HG03066 (cell line): ENCODE measurements at regions not wholly inside any gene's neighbourhood (a gene's known extent, or its start where the extent isn't known, plus 50 kb on each side); places are given as distances from the start of the nearest gene placed in this dataset.
"Not testable (repeated sequence)": the region's sequence is repeated elsewhere in the genome, so short reads cannot be mapped to it uniquely, and the experiment has no call there.

Source experiments
- ATAC-seq: cut with Tn5 transposase; IDR thresholded peaks from one replicate; pipeline ENCODE4 v1.9.1; 2021; ENCODE audit warnings: low read depth; ENCODE audit not compliant: unreplicated experiment

GRCh38 chr15:62404194-62404985, 239.3 kb upstream of the C2CD4B start:
- no peak for ATAC-seq

DNA sequence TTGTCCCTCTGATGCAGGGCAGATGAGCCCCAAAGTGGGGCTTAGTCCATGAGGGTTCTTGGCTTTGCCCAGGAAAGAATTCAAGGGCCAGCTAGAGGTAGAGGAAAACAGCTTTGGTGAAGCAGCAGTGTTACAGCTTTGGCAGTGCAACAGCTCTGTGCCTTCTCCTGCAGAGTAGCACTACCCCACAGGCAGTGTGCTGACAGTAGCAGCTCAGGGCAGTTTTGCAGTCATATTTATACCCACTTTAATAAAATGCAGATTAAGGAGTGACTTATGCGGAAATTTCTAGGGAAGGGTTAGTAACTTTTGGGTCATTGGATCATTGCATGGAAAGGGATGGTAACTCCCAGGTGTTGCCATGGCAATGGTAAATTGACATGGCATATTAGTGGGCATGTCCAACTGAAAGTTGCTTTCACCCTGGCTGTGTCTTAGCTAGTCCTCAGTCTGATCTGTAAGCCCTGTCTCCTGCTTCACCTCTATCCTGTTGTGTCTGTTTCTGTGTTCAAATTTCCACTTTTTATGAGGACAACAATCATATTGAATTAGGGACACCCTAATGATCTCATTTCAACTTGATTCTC, 241.3 kb upstream of the C2CD4B start:
- ATAC-seq: no peak

DNA sequence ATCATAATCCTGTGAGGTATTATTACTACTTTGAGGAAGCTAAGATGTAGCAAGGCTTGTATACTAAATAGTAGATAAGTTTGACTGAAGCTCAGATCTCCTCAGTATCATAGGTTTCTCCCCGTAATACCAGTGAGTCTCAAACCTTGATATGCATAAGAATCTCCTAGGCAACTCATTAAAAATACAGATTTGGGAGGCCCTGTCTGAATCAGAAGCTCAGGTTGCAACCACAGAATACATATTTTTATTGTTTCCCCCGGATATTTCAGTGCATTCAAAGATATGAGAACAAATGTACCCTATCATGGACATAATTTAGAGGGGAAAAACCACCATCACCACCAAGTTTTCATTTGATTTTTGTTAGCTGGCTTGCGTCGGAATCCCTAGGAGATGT, 242.1 kb upstream of the C2CD4B start:
- ATAC-seq: no peak

GRCh38 chr15:62407962-62408361, 242.9 kb upstream of the C2CD4B start:
- no peak for ATAC-seq

DNA sequence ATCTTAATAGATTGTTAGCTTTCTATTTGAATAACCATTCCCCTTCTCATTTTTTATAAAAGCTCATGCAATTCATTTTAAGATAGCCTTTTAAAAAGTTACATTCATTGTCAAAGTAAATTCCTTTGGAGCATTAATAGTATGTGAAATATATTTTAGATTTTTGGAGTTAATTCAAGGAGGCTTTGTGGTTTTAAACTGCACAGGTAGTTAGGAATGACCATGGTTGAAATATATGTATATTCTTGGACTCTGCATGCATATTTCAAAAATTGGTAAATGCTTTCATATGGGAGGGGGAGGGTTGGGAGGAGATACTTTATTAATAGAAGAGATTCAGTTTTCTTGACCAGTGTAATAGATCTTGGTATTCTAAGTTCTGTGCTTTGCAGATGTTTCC, 244.4 kb upstream of the C2CD4B start:
- no peak for ATAC-seq

DNA sequence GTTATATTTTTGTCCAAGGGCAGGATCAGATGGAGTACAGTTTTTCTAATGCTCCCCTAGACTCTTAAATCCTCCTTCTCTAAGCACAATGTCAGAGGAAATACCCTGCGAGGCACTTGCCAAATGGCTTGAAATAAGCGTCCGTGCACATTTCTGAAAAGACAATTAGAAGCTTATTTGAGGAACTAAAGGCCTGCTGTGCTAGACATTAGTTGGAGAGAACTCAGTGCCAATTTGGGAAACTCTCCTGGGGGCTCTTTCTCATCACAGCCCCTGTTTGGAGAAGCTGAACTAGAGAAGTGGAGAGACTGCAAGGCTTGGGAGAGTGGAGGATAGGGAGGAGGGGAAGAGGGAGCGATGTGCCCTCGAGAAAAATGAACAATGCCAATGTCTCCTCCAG, 247.6 kb upstream of the C2CD4B start:
- no peak for ATAC-seq

GRCh38 chr15:62413153-62413552, 248.1 kb upstream of the C2CD4B start:
- no peak for ATAC-seq

GRCh38 chr15:62413786-62414185, 248.7 kb upstream of the C2CD4B start:
- ATAC-seq: no peak

GRCh38 chr15:62415498-62415897, 250.4 kb upstream of the C2CD4B start:
- ATAC-seq: no peak

DNA sequence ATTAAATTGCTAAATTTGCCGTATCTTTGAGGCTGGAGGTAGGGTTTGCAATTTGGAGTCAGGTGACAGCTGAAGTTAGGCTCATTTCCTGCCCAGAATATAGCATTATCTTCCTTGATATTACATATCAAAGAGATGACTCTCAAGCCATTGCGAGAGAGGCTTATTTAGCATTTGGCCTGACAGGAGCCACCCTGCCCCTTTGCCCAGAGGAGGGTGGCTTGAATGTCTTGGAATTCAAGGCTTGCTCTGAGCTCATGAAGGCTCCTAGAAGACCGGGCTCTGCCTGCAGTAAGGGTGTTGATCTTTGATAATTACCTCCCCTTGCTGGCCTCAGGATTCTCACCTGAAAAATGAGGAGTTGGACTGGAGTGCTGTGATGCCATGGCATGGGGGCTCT, 251.4 kb upstream of the C2CD4B start:
- ATAC-seq: no peak

- no peak for ATAC-seq
These were observed 252.4 kb upstream of the C2CD4B start for GRCh38 chr15:62417439-62417838.

DNA sequence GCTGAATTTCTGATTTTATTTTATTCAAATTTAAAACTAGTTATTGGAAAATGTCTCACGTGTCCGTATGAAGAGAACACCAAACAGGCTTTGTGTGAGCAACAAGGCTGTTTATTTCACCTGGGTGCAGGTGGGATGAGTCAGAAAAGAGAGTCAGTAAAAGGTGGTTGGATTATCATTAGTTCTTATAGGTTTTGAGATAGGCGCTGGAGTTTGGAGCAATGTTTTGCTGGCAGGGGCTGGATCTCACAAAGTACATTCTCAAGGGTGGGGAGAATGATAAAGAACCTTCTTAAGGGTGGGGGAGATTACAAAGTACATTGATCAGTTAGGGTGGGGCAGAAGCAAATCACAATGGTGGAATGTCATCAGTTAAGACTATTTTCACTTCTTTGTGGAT, 253.4 kb upstream of the C2CD4B start:
- ATAC-seq: not testable (repeated sequence)

DNA sequence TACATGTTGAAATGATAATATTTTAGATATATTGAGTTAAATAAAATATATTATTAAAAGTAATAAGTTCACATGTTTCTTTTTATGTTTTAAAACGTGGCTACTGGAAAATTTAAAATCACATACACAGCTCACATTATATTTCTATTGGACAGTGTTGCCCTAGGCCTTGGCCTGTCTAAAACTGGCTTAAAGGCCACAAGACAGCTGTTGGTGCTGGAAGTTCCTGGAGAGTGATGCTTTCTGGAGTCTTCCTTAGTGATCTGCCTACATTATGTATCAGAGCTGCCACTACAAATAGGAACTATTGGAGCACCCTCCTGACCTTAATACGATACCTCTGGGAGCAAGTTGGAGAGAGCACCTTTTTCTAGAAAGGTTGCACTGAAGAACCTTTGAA, 254.1 kb upstream of the C2CD4B start:
- no peak for ATAC-seq

GRCh38 chr15:62420371-62420770, 255.3 kb upstream of the C2CD4B start:
- ATAC-seq: not testable (repeated sequence)

DNA sequence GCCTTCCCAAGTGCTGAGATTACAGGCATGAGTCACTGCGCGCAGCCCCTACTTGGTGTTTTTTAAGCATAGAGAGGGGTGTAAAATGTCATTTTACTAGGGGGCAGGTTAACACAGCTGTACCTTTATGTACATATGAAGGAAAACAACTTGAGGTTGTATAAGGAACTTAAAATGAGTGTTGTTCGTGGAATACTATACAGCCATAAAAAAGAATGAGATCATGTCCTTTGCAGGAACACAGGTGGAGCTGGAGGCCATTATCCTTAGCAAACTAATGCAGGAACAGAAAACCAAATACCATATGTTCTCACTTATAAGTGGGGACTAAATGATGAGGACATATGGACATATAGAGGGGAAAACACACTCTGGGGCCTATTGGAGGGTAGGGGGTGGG, 256.2 kb upstream of the C2CD4B start:
- ATAC-seq: no peak

DNA sequence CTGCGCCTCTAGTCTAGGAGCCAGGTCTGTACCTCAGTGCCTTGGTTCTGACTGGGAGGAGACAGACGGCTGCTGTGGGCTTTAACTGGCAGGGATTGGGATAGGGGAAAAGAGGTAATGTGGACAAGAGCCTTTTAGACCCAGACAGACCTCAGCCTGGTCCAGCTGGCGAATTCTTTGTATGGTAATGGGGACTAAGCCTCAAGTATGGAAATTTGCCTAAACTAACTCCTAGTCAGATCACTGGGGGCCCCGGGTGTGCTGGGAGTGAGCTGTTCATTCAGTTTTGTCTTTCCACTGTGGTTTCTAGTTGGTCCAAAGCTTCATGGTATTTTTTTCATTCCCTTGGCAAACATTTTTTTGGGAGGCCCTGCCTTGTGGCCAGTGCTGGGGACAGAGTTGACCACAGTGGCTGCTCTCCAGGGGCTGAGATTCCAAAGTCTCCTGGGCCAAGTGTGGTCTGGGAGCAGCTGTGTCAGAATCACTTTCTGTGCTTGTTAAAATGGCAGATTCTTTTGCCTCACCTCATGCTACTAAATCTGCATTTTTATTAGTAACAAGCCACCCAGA, 261.4 kb upstream of the C2CD4B start:
- no peak for ATAC-seq

- ATAC-seq: no peak
These were observed 263.2 kb upstream of the C2CD4B start for GRCh38 chr15:62428259-62428658.

DNA sequence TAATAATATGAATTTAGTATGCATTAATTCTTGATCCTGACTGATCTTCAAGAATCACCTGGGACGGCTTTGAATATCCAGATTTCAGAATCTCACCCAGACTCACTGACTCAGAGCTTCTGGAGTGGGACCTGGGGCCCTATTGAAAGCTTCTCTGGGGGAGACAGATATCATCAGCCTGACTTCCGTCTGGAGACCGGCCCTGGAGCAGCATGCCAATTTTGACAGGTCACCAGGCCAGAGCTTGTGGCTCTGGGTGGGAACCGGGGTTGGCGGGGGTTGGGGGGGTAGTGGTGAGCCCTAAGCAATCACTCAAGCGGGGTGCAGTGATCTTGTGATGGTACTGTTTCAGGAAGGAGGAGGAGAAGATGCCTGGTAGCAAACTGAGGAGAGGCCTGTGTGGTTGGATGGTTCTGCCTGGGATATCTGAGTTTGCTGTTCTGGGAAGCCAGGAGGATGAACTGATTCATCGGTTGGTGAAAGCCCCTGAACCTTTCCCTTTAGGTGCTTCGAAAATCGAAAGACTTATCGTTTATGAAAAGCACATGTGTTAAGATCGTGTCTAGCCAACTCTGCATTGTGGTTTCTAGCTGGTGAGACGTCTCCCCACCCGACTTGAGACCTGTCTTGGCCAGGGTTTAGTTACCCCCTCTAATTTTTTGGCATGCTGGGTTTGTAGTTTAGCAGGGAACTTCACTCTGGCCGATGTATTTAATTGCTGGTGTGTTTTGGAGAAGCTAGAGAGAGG, 263.9 kb upstream of the C2CD4B start:
- no peak for ATAC-seq

DNA sequence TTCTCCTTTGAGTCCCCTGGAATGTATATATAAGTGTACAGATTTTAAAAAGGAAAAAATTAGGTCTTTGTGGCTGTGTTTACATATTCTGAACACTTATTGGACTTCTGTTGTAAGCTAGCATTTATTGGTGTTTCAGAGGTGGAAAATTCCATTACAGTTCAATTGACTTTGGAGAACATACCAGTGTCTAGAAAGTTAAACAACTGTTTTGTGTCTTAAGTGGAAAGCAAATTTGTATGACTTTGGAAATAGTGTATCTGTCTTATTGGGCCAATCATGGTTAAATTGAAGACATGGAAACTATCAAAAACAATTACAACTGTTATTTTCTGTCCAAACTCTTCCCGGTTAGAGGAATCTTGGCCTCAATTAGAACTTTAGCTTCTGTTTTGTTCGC, 265.0 kb upstream of the C2CD4B start:
- no peak for ATAC-seq

DNA sequence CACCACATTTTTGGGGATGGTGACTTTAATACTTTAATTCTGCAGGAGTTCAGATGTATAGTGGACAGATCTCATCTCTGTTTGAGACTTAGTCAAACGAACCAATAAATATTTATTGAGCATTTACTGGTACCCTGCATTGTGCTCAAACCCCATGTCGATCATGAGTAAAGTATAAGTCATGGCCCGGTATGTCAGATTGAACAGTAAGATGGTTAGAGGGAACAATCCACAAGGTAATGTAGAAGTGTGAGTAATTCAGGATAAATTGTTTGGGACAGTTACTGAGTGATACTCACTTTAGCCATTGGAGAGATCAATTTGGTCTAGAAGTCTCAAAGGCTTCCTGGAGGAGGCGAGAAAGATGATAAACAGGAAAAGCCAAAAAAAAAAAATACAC, 265.5 kb upstream of the C2CD4B start:
- ATAC-seq: no peak

GRCh38 chr15:62431008-62431797, 266.1 kb upstream of the C2CD4B start:
- ATAC-seq: no peak
